Astrocyte (in vitro differentiated cells and primary cell): ENCODE measurements at regions not wholly inside any gene's neighbourhood (a gene's known extent, or its start where the extent isn't known, plus 50 kb on each side); places are given as distances from the start of the nearest gene placed in this dataset.

Experiments used
- DNase-seq: peaks from one replicate; pipeline ENCODE4 v3.0.0-alpha.2; 2010; ENCODE audit warnings: low read depth
- FAIRE-seq: peaks from 2 replicates; lab custom pipeline; 2011; peaks lifted over from hg19 to GRCh38; lab: Jason Lieb, UNC
- H2AFZ ChIP-seq: 2 replicates; pipeline ENCODE4 v1.6.0; 2012; ENCODE audit warnings: low read depth, low read length, inconsistent platforms
- H3K27ac ChIP-seq: 2 replicates; pipeline ENCODE4 v1.5.1; 2011; ENCODE audit warnings: low read depth, low read length, inconsistent platforms
- H3K27me3 ChIP-seq: 2 replicates; pipeline ENCODE4 v1.6.0; 2011; ENCODE audit warnings: low read length, inconsistent platforms; ENCODE audit not compliant: insufficient read depth
- H3K36me3 ChIP-seq: 2 replicates; pipeline ENCODE4 v1.5.1; 2011; ENCODE audit warnings: low read length, inconsistent platforms; ENCODE audit not compliant: insufficient read depth
- H3K4me1 ChIP-seq: 2 replicates; pipeline ENCODE4 v1.5.1; 2011; ENCODE audit warnings: low read length, inconsistent platforms; ENCODE audit not compliant: insufficient read depth
- H3K4me2 ChIP-seq: 2 replicates; pipeline ENCODE4 v1.6.0; 2012; ENCODE audit warnings: low read length, inconsistent platforms
- H3K4me3 ChIP-seq: 2 replicates; pipeline ENCODE4 v1.5.1; 2011; ENCODE audit warnings: low read depth, mild to moderate bottlenecking, low read length, inconsistent platforms; ENCODE audit not compliant: insufficient read depth
- H3K79me2 ChIP-seq: 2 replicates; pipeline ENCODE4 v1.6.0; 2012; ENCODE audit warnings: mild to moderate bottlenecking, low read length, inconsistent platforms; ENCODE audit not compliant: insufficient read depth
- H3K9ac ChIP-seq: 2 replicates; pipeline ENCODE4 v1.6.0; 2012; ENCODE audit warnings: mild to moderate bottlenecking, low read length, inconsistent platforms
- H3K9me3 ChIP-seq: 2 replicates; pipeline ENCODE4 v1.5.1; 2012; ENCODE audit warnings: low read depth, mild to moderate bottlenecking, low read length, inconsistent platforms; ENCODE audit not compliant: insufficient read depth
- H4K20me1 ChIP-seq: 2 replicates; pipeline ENCODE4 v1.6.0; 2012; ENCODE audit warnings: low read length, inconsistent platforms; ENCODE audit not compliant: insufficient read depth
- H3K27ac Mint-ChIP-seq: one replicate; pipeline ENCODE4 v1.8.0; 2021; ENCODE audit warnings: mild to moderate bottlenecking, mixed read lengths; ENCODE audit not compliant: unreplicated experiment
- H3K27me3 Mint-ChIP-seq: one replicate; pipeline ENCODE4 v1.8.0; 2021; ENCODE audit warnings: low read depth, mixed read lengths; ENCODE audit not compliant: unreplicated experiment
- H3K36me3 Mint-ChIP-seq: one replicate; pipeline ENCODE4 v1.8.0; 2021; ENCODE audit warnings: low read depth, mixed read lengths; ENCODE audit not compliant: unreplicated experiment
- H3K4me1 Mint-ChIP-seq: one replicate; pipeline ENCODE4 v1.8.0; 2021; ENCODE audit warnings: low read depth, mixed read lengths; ENCODE audit not compliant: unreplicated experiment
- H3K4me3 Mint-ChIP-seq: one replicate; pipeline ENCODE4 v1.8.0; 2021; ENCODE audit warnings: mild to moderate bottlenecking, moderate library complexity, mixed read lengths; ENCODE audit not compliant: unreplicated experiment
- H3K9me3 Mint-ChIP-seq: one replicate; pipeline ENCODE4 v1.8.0; 2021; ENCODE audit warnings: mild to moderate bottlenecking, mixed read lengths; ENCODE audit not compliant: unreplicated experiment
- EZH2 ChIP-seq: IDR thresholded peaks from 2 replicates; pipeline ENCODE4 v1.6.1; 2012; ENCODE audit warnings: mild to moderate bottlenecking, low read length, inconsistent platforms; ENCODE audit not compliant: insufficient read depth
- TF ChIP-seq, protein P1 (sequence below): IDR thresholded peaks from 2 replicates; pipeline ENCODE4 v1.5.1; 2011; ENCODE audit warnings: low read depth, mild to moderate bottlenecking, inconsistent platforms, low read length, moderate library complexity; ENCODE audit not compliant: insufficient read depth

DNA sequence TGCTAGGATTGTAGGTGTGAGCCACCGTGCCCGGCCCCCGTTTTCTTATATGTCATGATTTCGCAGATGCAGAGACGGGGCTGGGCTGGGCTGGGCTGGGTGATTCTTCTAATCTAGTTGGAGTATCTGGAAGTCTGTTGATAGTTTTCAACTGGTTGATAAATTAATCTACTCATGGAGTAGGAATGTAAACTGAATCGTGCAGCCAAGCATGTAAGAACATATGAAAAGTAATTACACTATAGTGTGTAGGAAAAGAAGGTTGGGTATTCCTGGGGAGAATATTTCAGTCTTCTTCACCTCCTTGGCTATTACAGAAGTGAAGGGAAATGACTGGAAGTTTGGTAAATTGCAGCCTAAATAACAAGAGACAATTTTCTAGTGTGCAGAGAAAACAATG, 82.6 kb upstream of the MAGI1 start:
- Mint-ChIP-seq H3K4me3 (no peak overlapping the region), H3K36me3 (no peaks in the 10 kb centered on the region), H3K9me3 (no peaks in the 10 kb centered on the region), H3K4me1 (peaks cover 22% of the 10 kb centered on the region), H3K27me3 (no peaks in the 10 kb centered on the region), H3K27ac (no peak overlapping the region)
- Histone ChIP-seq H3K27me3 (no peaks in the 10 kb centered on the region), H3K4me3 (no peak overlapping the region), H3K9ac (no peak overlapping the region), H3K27ac (no peak overlapping the region), H3K9me3 (no peaks in the 10 kb centered on the region), H3K36me3 (no peaks in the 10 kb centered on the region), H3K4me1 (peaks cover 5% of the 10 kb centered on the region), H4K20me1 (no peaks in the 10 kb centered on the region), H2AFZ (no peak overlapping the region), H3K79me2 (no peaks in the 10 kb centered on the region), H3K4me2 (no peak overlapping the region)
- peak; percentile 74 for DNase-seq
- FAIRE-seq = no peak
- TF ChIP-seq, protein P1, sequence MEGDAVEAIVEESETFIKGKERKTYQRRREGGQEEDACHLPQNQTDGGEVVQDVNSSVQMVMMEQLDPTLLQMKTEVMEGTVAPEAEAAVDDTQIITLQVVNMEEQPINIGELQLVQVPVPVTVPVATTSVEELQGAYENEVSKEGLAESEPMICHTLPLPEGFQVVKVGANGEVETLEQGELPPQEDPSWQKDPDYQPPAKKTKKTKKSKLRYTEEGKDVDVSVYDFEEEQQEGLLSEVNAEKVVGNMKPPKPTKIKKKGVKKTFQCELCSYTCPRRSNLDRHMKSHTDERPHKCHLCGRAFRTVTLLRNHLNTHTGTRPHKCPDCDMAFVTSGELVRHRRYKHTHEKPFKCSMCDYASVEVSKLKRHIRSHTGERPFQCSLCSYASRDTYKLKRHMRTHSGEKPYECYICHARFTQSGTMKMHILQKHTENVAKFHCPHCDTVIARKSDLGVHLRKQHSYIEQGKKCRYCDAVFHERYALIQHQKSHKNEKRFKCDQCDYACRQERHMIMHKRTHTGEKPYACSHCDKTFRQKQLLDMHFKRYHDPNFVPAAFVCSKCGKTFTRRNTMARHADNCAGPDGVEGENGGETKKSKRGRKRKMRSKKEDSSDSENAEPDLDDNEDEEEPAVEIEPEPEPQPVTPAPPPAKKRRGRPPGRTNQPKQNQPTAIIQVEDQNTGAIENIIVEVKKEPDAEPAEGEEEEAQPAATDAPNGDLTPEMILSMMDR = no peak
- TF ChIP-seq EZH2 = no peak

DNA sequence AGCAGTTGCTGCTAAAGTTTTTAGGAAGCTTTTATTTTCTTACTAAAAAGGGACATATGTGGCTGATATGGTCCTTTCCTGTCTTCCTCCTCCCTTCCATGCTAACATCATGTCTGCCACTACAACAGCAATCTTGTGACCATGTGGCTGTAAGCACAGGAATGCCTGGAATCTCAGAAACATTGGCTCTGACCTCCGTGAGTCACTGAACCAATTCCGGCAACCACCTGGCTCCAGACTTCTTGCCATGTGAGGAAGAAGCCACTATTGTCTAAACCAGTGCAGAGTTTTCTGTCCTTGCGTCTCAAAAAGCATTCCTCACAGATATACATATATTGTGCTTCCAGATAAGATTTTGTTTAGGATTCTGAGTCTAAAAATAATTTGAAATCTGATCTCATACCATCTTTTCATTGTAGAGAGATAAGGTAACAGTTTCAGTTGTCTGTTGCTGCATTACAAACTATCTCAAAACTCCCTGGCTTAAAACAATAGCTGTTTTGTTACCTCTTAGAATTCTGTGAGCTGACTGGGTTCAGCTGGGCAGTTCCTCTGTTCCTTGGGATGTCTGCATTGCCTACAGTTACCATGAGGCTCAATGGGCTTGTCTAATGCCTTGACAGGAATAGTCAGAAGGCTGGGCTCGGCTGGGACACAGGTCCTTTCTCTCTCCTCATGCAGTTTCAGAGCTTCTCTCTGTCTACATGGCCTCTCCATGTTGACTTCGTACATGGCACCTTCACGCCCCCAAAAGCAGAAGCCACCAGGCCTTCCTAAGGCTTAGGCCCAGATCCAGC, 77.3 kb upstream of the MAGI1 start:
- H3K9ac ChIP-seq = peak overlapping the region; percentile 52
- H3K79me2 ChIP-seq = no peaks in the 10 kb centered on the region
- H3K9me3 ChIP-seq = no peaks in the 10 kb centered on the region
- TF ChIP-seq, protein P1 = no peak
- TF ChIP-seq EZH2 = no peak
- no peak overlapping the region for H3K4me3 ChIP-seq
- peak overlapping the region; percentile 48 for H3K4me2 ChIP-seq
- H4K20me1 ChIP-seq = no peaks in the 10 kb centered on the region
- H3K4me3 Mint-ChIP-seq = no peak overlapping the region
- H2AFZ ChIP-seq = peak overlapping the region; percentile 6
- peaks cover 26% of the 10 kb centered on the region for H3K4me1 Mint-ChIP-seq
- H3K27me3 Mint-ChIP-seq = no peaks in the 10 kb centered on the region
- no peaks in the 10 kb centered on the region for H3K9me3 Mint-ChIP-seq
- DNase-seq (peak; percentile 99), FAIRE-seq (peak; percentile 99)
- H3K27me3 ChIP-seq = no peaks in the 10 kb centered on the region
- H3K27ac ChIP-seq = peak overlapping the region; percentile 87
- no peaks in the 10 kb centered on the region for H3K36me3 Mint-ChIP-seq
- no peaks in the 10 kb centered on the region for H3K36me3 ChIP-seq
- H3K4me1 ChIP-seq = peaks cover 16% of the 10 kb centered on the region
- peak overlapping the region; percentile 98 for H3K27ac Mint-ChIP-seq

DNA sequence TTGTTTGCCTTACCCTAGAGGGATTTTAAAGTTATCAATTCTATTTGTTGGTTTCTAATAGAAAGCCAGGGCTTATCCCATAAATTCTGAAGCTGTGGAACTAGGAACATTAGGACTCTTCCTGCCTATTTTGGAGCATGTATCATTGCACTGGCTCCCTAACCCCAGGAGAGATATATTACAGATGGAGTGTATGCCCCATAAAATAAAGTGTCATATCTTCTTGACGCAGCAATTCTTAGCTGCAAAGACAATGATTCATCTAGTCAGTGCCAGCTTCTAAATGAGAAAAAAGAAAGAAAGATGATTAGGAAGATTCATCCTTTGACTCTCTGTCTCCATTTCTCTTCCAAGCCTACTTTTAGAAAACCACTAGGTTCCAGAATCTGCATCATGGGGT, 74.8 kb upstream of the MAGI1 start:
- Histone ChIP-seq H3K4me2 (no peak overlapping the region), H3K9ac (no peak overlapping the region), H3K36me3 (no peaks in the 10 kb centered on the region), H3K79me2 (no peaks in the 10 kb centered on the region), H3K27ac (no peak overlapping the region), H3K27me3 (no peaks in the 10 kb centered on the region), H3K4me1 (peaks cover 16% of the 10 kb centered on the region), H3K9me3 (no peaks in the 10 kb centered on the region), H4K20me1 (no peaks in the 10 kb centered on the region), H2AFZ (no peak overlapping the region), H3K4me3 (no peak overlapping the region)
- no peak for TF ChIP-seq EZH2
- TF ChIP-seq, protein P1 = no peak
- FAIRE-seq (peak; percentile 9), DNase-seq (no peak)
- H3K36me3 Mint-ChIP-seq = no peaks in the 10 kb centered on the region
- H3K9me3 Mint-ChIP-seq = no peaks in the 10 kb centered on the region
- peaks cover 17% of the 10 kb centered on the region for H3K4me1 Mint-ChIP-seq
- no peak overlapping the region for H3K27ac Mint-ChIP-seq
- H3K4me3 Mint-ChIP-seq = no peak overlapping the region
- no peaks in the 10 kb centered on the region for H3K27me3 Mint-ChIP-seq
